ENCODE measurements at regions not wholly inside any gene's neighbourhood (a gene's known extent, or its start where the extent isn't known, plus 50 kb on each side); places are given as distances from the start of the nearest gene placed in this dataset.

GRCh38 chr1:38685388-38685787, 174.2 kb downstream of the RRAGC start:
- Mint-ChIP-seq H3K4me3 (ENCODE audit: unreplicated experiment) (no peak overlapping the region), H3K27ac (ENCODE audit: unreplicated experiment) (no peak overlapping the region), H3K27me3 (ENCODE audit: unreplicated experiment) (peaks cover 34% of the 10 kb centered on the region), H3K36me3 (ENCODE audit: unreplicated experiment) (no peaks in the 10 kb centered on the region), H3K9me3 (ENCODE audit: unreplicated experiment) (no peaks in the 10 kb centered on the region), H3K4me1 (ENCODE audit: unreplicated experiment) (peaks cover 2% of the 10 kb centered on the region)
- no peak for TF ChIP-seq CTCF (IDR thresholded peaks at IDR 0.05)
- DNase-seq (ENCODE audit: extremely low spot score, unreplicated experiment) = peak; percentile 57

GRCh38 chr1:38680801-38681510, 178.6 kb downstream of the RRAGC start:
- Mint-ChIP-seq H3K4me1 (ENCODE audit: unreplicated experiment) (peaks cover 2% of the 10 kb centered on the region), H3K27me3 (ENCODE audit: unreplicated experiment) (peaks cover 10% of the 10 kb centered on the region), H3K27ac (ENCODE audit: unreplicated experiment) (no peak overlapping the region), H3K9me3 (ENCODE audit: unreplicated experiment) (no peaks in the 10 kb centered on the region), H3K36me3 (ENCODE audit: unreplicated experiment) (no peaks in the 10 kb centered on the region), H3K4me3 (ENCODE audit: unreplicated experiment) (no peak overlapping the region)
- no peak for TF ChIP-seq CTCF (IDR thresholded peaks at IDR 0.05)
- DNase-seq (ENCODE audit: extremely low spot score, unreplicated experiment) = no peak

GRCh38 chr1:38677756-38678155, 181.8 kb downstream of the RRAGC start:
- H3K27ac Mint-ChIP-seq (ENCODE audit: unreplicated experiment) = no peak overlapping the region
- no peak overlapping the region for H3K4me3 Mint-ChIP-seq (ENCODE audit: unreplicated experiment)
- no peak for TF ChIP-seq CTCF (IDR thresholded peaks at IDR 0.05)
- no peaks in the 10 kb centered on the region for H3K36me3 Mint-ChIP-seq (ENCODE audit: unreplicated experiment)
- H3K4me1 Mint-ChIP-seq (ENCODE audit: unreplicated experiment) = peaks cover 2% of the 10 kb centered on the region
- DNase-seq (ENCODE audit: extremely low spot score, unreplicated experiment) = peak; percentile 53
- no peaks in the 10 kb centered on the region for H3K27me3 Mint-ChIP-seq (ENCODE audit: unreplicated experiment)
- no peaks in the 10 kb centered on the region for H3K9me3 Mint-ChIP-seq (ENCODE audit: unreplicated experiment)

GRCh38 chr1:38677311-38677710, 182.3 kb downstream of the RRAGC start:
- Mint-ChIP-seq H3K27me3 (ENCODE audit: unreplicated experiment) (no peaks in the 10 kb centered on the region), H3K36me3 (ENCODE audit: unreplicated experiment) (no peaks in the 10 kb centered on the region), H3K4me1 (ENCODE audit: unreplicated experiment) (peaks cover 2% of the 10 kb centered on the region), H3K4me3 (ENCODE audit: unreplicated experiment) (no peak overlapping the region), H3K9me3 (ENCODE audit: unreplicated experiment) (no peaks in the 10 kb centered on the region), H3K27ac (ENCODE audit: unreplicated experiment) (no peak overlapping the region)
- no peak for TF ChIP-seq CTCF (IDR thresholded peaks at IDR 0.05)
- DNase-seq (ENCODE audit: extremely low spot score, unreplicated experiment) = peak; percentile 64

GRCh38 chr1:38672692-38673091, 186.9 kb downstream of the RRAGC start:
- Mint-ChIP-seq H3K27ac (ENCODE audit: unreplicated experiment) (no peak overlapping the region), H3K4me3 (ENCODE audit: unreplicated experiment) (no peak overlapping the region), H3K4me1 (ENCODE audit: unreplicated experiment) (no peaks in the 10 kb centered on the region), H3K36me3 (ENCODE audit: unreplicated experiment) (no peaks in the 10 kb centered on the region), H3K9me3 (ENCODE audit: unreplicated experiment) (no peaks in the 10 kb centered on the region), H3K27me3 (ENCODE audit: unreplicated experiment) (peaks cover 29% of the 10 kb centered on the region)
- TF ChIP-seq CTCF (IDR thresholded peaks at IDR 0.05) = no peak
- peak; percentile 34 for DNase-seq (ENCODE audit: extremely low spot score, unreplicated experiment)

Data from osteocyte (in vitro differentiated cells).